Tibial nerve (tissue), 4 donors: ENCODE measurements at regions not wholly inside any gene's neighbourhood (a gene's known extent, or its start where the extent isn't known, plus 50 kb on each side); places are given as distances from the start of the nearest gene placed in this dataset.

Experiments
- DNase-seq, 2 donors: peaks; one replicate each; pipeline ENCODE4 v3.0.0-alpha.2; 2019; ENCODE audit warnings: low spot score in 2 of 2
- H3K27ac ChIP-seq, 4 donors: fragments of 200-600 bp; sonication (generic) in 3 of 4; one replicate each; pipeline ENCODE4 v1.5.1; 2017 to 2019; ENCODE audit warnings: mild to moderate bottlenecking in 1 of 4
- H3K27me3 ChIP-seq, 2 donors: fragments of 200-600 bp; sonication (generic) in 1 of 2; one replicate each; pipeline versions ENCODE4 v1.5.1 to v1.6.0; 2017 to 2019
- H3K36me3 ChIP-seq, 3 donors: fragments of 200-600 bp; sonication (generic); one replicate each; pipeline ENCODE4 v1.5.1; 2018 to 2019
- H3K4me1 ChIP-seq, 4 donors: fragments of 200-600 bp; sonication (generic) in 3 of 4; one replicate each; pipeline ENCODE4 v1.5.1; 2017 to 2019
- H3K4me3 ChIP-seq, 4 donors: fragments of 200-600 bp; sonication (generic) in 3 of 4; one replicate each; pipeline ENCODE4 v1.5.1; 2017 to 2019; ENCODE audit warnings: mild to moderate bottlenecking in 1 of 4, moderate library complexity in 1 of 4
- H3K9me3 ChIP-seq, 4 donors: fragments of 200-600 bp; sonication (generic) in 3 of 4; one replicate each; pipeline ENCODE4 v1.5.1; 2017 to 2019
- CTCF ChIP-seq, 5 experiments: fragments of 200-600 bp in 3 of 5; fragments of 450-650 bp in 2 of 5; sonication (generic) in 3 of 5; IDR thresholded peaks; one replicate each; pipeline ENCODE4 v1.5.1; 2016 to 2019; ENCODE audit warnings: antibody characterized with exemption in 5 of 5, mild to moderate bottlenecking in 3 of 5, moderate library complexity in 2 of 5
- EP300 ChIP-seq, 2 donors: sonication (generic); formaldehyde crosslinking; IDR thresholded peaks; one replicate each; pipeline ENCODE4 v1.6.1; 2017; ENCODE audit warnings: antibody characterized with exemption in 2 of 2, mild to moderate bottlenecking in 1 of 2
- POLR2A ChIP-seq, 2 donors: fragments of 450-650 bp; IDR thresholded peaks; one replicate each; pipeline ENCODE4 v1.6.1; 2017; ENCODE audit warnings: antibody characterized with exemption in 2 of 2, mild to moderate bottlenecking in 2 of 2, moderate library complexity in 2 of 2
- WGBS, 2 donors: methylation state at CpG; one replicate each; pipeline ENCODE4 v1.1.5; 2018; 5-methylcytosine and 5-hydroxymethylcytosine counted together

- Histone ChIP-seq H3K36me3 (no peaks in the 10 kb centered on the region), H3K27ac (no peak overlapping the region), H3K4me3 (no peak overlapping the region), H3K9me3 (no peaks in the 10 kb centered on the region), H3K4me1 (no peaks in the 10 kb centered on the region), H3K27me3 (peaks cover 0 to 24% of the 10 kb centered on the region in 2 donors)
- DNase-seq: no peak
- TF ChIP-seq CTCF (IDR thresholded peaks at IDR 0.05) (no peak), EP300 (IDR thresholded peaks at IDR 0.05) (no peak), POLR2A (IDR thresholded peaks at IDR 0.05) (no peak)
- 66% methylated on average over 4 of the region's 4 CpGs for WGBS, 2 donors
Measured at GRCh38 chr16:86777381-86777946, 199.1 kb downstream of the FOXL1 start.

- no peak overlapping the region for H3K27ac ChIP-seq
- TF ChIP-seq POLR2A (IDR thresholded peaks at IDR 0.05): no peak
- no peak for TF ChIP-seq EP300 (IDR thresholded peaks at IDR 0.05)
- no peak for TF ChIP-seq CTCF (IDR thresholded peaks at IDR 0.05)
- WGBS, 2 donors: 68 to 73% methylated on average over 13 of the region's 13 CpGs
- H3K9me3 ChIP-seq: no peaks in the 10 kb centered on the region
- no peaks in the 10 kb centered on the region for H3K36me3 ChIP-seq
- no peak for DNase-seq
- no peaks in the 10 kb centered on the region for H3K4me1 ChIP-seq
- H3K4me3 ChIP-seq: no peak overlapping the region
- peaks cover 0 to 24% of the 10 kb centered on the region in 2 donors for H3K27me3 ChIP-seq
Measured at GRCh38 chr16:86778108-86778745, 199.9 kb downstream of the FOXL1 start.

- no peak for TF ChIP-seq EP300 (IDR thresholded peaks at IDR 0.05)
- no peak for TF ChIP-seq POLR2A (IDR thresholded peaks at IDR 0.05)
- no peak for TF ChIP-seq CTCF (IDR thresholded peaks at IDR 0.05)
- Histone ChIP-seq H3K27me3 (peaks cover 0 to 24% of the 10 kb centered on the region in 2 donors), H3K36me3 (no peaks in the 10 kb centered on the region), H3K4me1 (no peaks in the 10 kb centered on the region), H3K27ac (no peak overlapping the region), H3K9me3 (no peaks in the 10 kb centered on the region), H3K4me3 (no peak overlapping the region)
- no peak for DNase-seq
- 71 to 72% methylated on average over 9 of the region's 9 CpGs for WGBS, 2 donors
Measured at GRCh38 chr16:86778978-86779377, 200.6 kb downstream of the FOXL1 start.

GRCh38 chr16:86781046-86781445, 202.7 kb downstream of the FOXL1 start:
- H3K4me1 ChIP-seq: peaks cover 0 to 5% (median 0%) of the 10 kb centered on the region in 4 donors
- H3K27me3 ChIP-seq: peaks cover 0 to 17% of the 10 kb centered on the region in 2 donors
- H3K27ac ChIP-seq: no peak overlapping the region
- H3K4me3 ChIP-seq: no peak overlapping the region
- no peak for TF ChIP-seq CTCF (IDR thresholded peaks at IDR 0.05)
- TF ChIP-seq EP300 (IDR thresholded peaks at IDR 0.05): no peak
- no peak for TF ChIP-seq POLR2A (IDR thresholded peaks at IDR 0.05)
- DNase-seq: no peak
- H3K9me3 ChIP-seq: no peaks in the 10 kb centered on the region
- 79 to 86% methylated on average over 11 of the region's 11 CpGs for WGBS, 2 donors
- H3K36me3 ChIP-seq: no peaks in the 10 kb centered on the region
